Mesenchymal stem cell (in vitro differentiated cells and primary cell): ENCODE measurements at regions not wholly inside any gene's neighbourhood (a gene's known extent, or its start where the extent isn't known, plus 50 kb on each side); places are given as distances from the start of the nearest gene placed in this dataset.
A peak's percentile ranks its signal among the peaks of the same experiment; 100 is the strongest.

ENCODE experiments used
- DNase-seq: peaks from one replicate; pipeline ENCODE4 v3.0.0-alpha.2; 2013
- H2AFZ ChIP-seq: one replicate; pipeline ENCODE4 v1.6.1; 2013; ENCODE audit warnings: low read depth, mild to moderate bottlenecking, control low read depth, inconsistent platforms, low read length, moderate library complexity
- H2AK5ac ChIP-seq: 2 replicates; pipeline ENCODE4 v1.6.1; 2013; ENCODE audit warnings: low read length, moderate library complexity, mild to moderate bottlenecking, inconsistent platforms; ENCODE audit not compliant: severe bottlenecking
- H2BK120ac ChIP-seq: one replicate; pipeline ENCODE4 v1.6.1; 2013; ENCODE audit warnings: low read depth, mild to moderate bottlenecking, inconsistent platforms, low read length, moderate library complexity
- H2BK12ac ChIP-seq, 2 experiments: one replicate each; pipeline ENCODE4 v1.6.1; 2013; ENCODE audit warnings: inconsistent platforms in 2 of 2, low read length in 2 of 2, mild to moderate bottlenecking in 2 of 2, moderate library complexity in 2 of 2, control low read depth in 1 of 2
- H2BK15ac ChIP-seq: one replicate; pipeline ENCODE4 v1.6.1; 2013; ENCODE audit warnings: mild to moderate bottlenecking, low read depth, inconsistent platforms; ENCODE audit not compliant: poor library complexity, severe bottlenecking
- H2BK5ac ChIP-seq: 2 replicates; pipeline ENCODE4 v1.6.1; 2013; ENCODE audit warnings: low read depth, mild to moderate bottlenecking, low read length, control low read depth, inconsistent platforms; ENCODE audit not compliant: poor library complexity, severe bottlenecking
- H3K14ac ChIP-seq, 2 experiments: one replicate each; pipeline ENCODE4 v1.6.1; 2013; ENCODE audit warnings: inconsistent platforms in 2 of 2, low read length in 2 of 2, control low read depth in 1 of 2, mild to moderate bottlenecking in 1 of 2, moderate library complexity in 1 of 2
- H3K18ac ChIP-seq, 2 experiments: one replicate each; pipeline ENCODE4 v1.6.1; 2013; ENCODE audit warnings: inconsistent platforms in 2 of 2, low read length in 2 of 2, control low read depth in 1 of 2, low read depth in 1 of 2, mild to moderate bottlenecking in 1 of 2
- H3K23ac ChIP-seq, 2 experiments: one replicate each; pipeline ENCODE4 v1.6.1; 2013; ENCODE audit warnings: inconsistent platforms in 2 of 2, low read length in 2 of 2, mild to moderate bottlenecking in 2 of 2, moderate library complexity in 2 of 2, control low read depth in 1 of 2
- H3K27ac ChIP-seq: 2 replicates; pipeline ENCODE4 v1.5.1; 2013; ENCODE audit warnings: mild to moderate bottlenecking, moderate library complexity, low read length, control low read depth, inconsistent platforms; ENCODE audit not compliant: poor library complexity, severe bottlenecking
- H3K27me3 ChIP-seq, 2 experiments: 2 replicates each; pipeline versions ENCODE4 v1.6.1 to v1.7.0; 2013; ENCODE audit warnings: low read length in 2 of 2, mild to moderate bottlenecking in 2 of 2, moderate library complexity in 2 of 2, control low read depth in 1 of 2, inconsistent platforms in 1 of 2; ENCODE audit not compliant: control insufficient read depth in 1 of 2, insufficient read depth in 1 of 2
- H3K36me3 ChIP-seq, 2 experiments: 2 replicates each; pipeline versions ENCODE4 v1.6.1 to v1.7.0; 2013; ENCODE audit warnings: low read length in 2 of 2, control low read depth in 1 of 2, inconsistent platforms in 1 of 2, low read depth in 1 of 2, mild to moderate bottlenecking in 1 of 2; ENCODE audit not compliant: insufficient read depth in 2 of 2, control insufficient read depth in 1 of 2
- H3K4ac ChIP-seq, 2 experiments: one replicate each; pipeline ENCODE4 v1.6.1; 2013; ENCODE audit warnings: inconsistent platforms in 2 of 2, low read length in 2 of 2, mild to moderate bottlenecking in 2 of 2, moderate library complexity in 2 of 2, control low read depth in 1 of 2, low read depth in 1 of 2
- H3K4me1 ChIP-seq: 2 replicates; pipeline ENCODE4 v1.6.1; 2013; ENCODE audit warnings: low read depth, low read length, control low read depth; ENCODE audit not compliant: control insufficient read depth, insufficient read depth
- H3K4me2 ChIP-seq: 2 replicates; pipeline ENCODE4 v1.6.1; 2013; ENCODE audit warnings: low read length, mild to moderate bottlenecking, inconsistent platforms; ENCODE audit not compliant: poor library complexity, severe bottlenecking
- H3K4me3 ChIP-seq, 2 experiments: 2 replicates each; pipeline versions ENCODE4 v1.5.1 to v1.7.0; 2013; ENCODE audit warnings: low read length in 2 of 2, mild to moderate bottlenecking in 2 of 2, control low read depth in 1 of 2, low read depth in 1 of 2; ENCODE audit not compliant: insufficient read depth in 1 of 2
- H3K79me1 ChIP-seq: replicated peaks from 2 replicates; pipeline ENCODE4 v1.6.1; 2013; ENCODE audit warnings: mild to moderate bottlenecking, control low read depth, low read length, inconsistent platforms; ENCODE audit not compliant: poor library complexity, severe bottlenecking
- H3K9ac ChIP-seq: 2 replicates; pipeline ENCODE4 v1.7.0; 2013; ENCODE audit warnings: mild to moderate bottlenecking, low read length, moderate library complexity
- H3K9me3 ChIP-seq: 2 replicates; pipeline ENCODE4 v1.7.0; 2013; ENCODE audit warnings: mild to moderate bottlenecking, low read length; ENCODE audit not compliant: control insufficient read depth
- H4K8ac ChIP-seq: one replicate; pipeline ENCODE4 v1.6.1; 2013; ENCODE audit warnings: inconsistent platforms, mild to moderate bottlenecking, low read length, moderate library complexity
- H4K91ac ChIP-seq: one replicate; pipeline ENCODE4 v1.6.1; 2013; ENCODE audit warnings: mild to moderate bottlenecking, low read length, inconsistent platforms
- WGBS: methylation state at CpG from one replicate; pipeline ENCODE4 v1.1.7; 2013; ENCODE audit warnings: mixed read lengths; 5-methylcytosine and 5-hydroxymethylcytosine counted together

GRCh38 chr4:123615901-123616300 is 219.3 kb downstream of the SPRY1 start:
- no peak overlapping the region for H2BK120ac ChIP-seq
- H3K9me3 ChIP-seq, result no peaks in the 10 kb centered on the region
- no peak overlapping the region for H4K8ac ChIP-seq
- no peak overlapping the region for H3K27ac ChIP-seq
- no peaks in the 10 kb centered on the region for H3K36me3 ChIP-seq
- no peak overlapping the region for H3K14ac ChIP-seq
- no peak overlapping the region for H2BK15ac ChIP-seq
- no peak overlapping the region for H3K4me2 ChIP-seq
- H3K4ac ChIP-seq, result no peak overlapping the region
- H3K79me1 ChIP-seq, result no peaks in the 10 kb centered on the region
- H3K4me3 ChIP-seq, result no peak overlapping the region
- H3K4me1 ChIP-seq, result no peaks in the 10 kb centered on the region
- no CpG with 5 or more reads among the region's 2 CpGs for WGBS
- H2AFZ ChIP-seq, result no peak overlapping the region
- no peak overlapping the region for H3K18ac ChIP-seq
- H3K9ac ChIP-seq, result no peak overlapping the region
- DNase-seq, result no peak
- H2AK5ac ChIP-seq, result no peak overlapping the region
- H3K27me3 ChIP-seq, result no peaks in the 10 kb centered on the region
- no peak overlapping the region for H2BK12ac ChIP-seq
- H3K23ac ChIP-seq, result no peak overlapping the region
- H2BK5ac ChIP-seq, result no peak overlapping the region
- no peak overlapping the region for H4K91ac ChIP-seq

GRCh38 chr4:123616951-123617461 is 220.4 kb downstream of the SPRY1 start:
- Histone ChIP-seq H3K4ac (no peak overlapping the region), H3K18ac (peak overlapping the region in 1 of 2 experiments; percentile 3), H4K8ac (no peak overlapping the region), H2BK12ac (no peak overlapping the region), H3K4me2 (no peak overlapping the region), H3K9me3 (no peaks in the 10 kb centered on the region), H3K23ac (no peak overlapping the region), H3K4me3 (no peak overlapping the region), H3K79me1 (no peaks in the 10 kb centered on the region), H3K9ac (peak overlapping the region; percentile 84), H2BK5ac (no peak overlapping the region), H2AFZ (no peak overlapping the region), H2AK5ac (no peak overlapping the region), H3K14ac (no peak overlapping the region), H3K27ac (no peak overlapping the region), H3K27me3 (no peaks in the 10 kb centered on the region), H2BK120ac (no peak overlapping the region), H4K91ac (no peak overlapping the region), H2BK15ac (no peak overlapping the region), H3K36me3 (no peaks in the 10 kb centered on the region), H3K4me1 (no peaks in the 10 kb centered on the region)
- WGBS, result 66% methylated on average over 4 of the region's 6 CpGs
- peak; percentile 94 for DNase-seq

GRCh38 chr4:123617791-123618190 is 221.2 kb downstream of the SPRY1 start:
- Histone ChIP-seq H3K4me3 (no peak overlapping the region), H3K9me3 (no peaks in the 10 kb centered on the region), H3K23ac (no peak overlapping the region), H3K4ac (peak overlapping the region in 1 of 2 experiments; percentile 50), H4K8ac (no peak overlapping the region), H3K18ac (peak overlapping the region; percentile 9 to 48), H3K36me3 (no peaks in the 10 kb centered on the region), H3K9ac (no peak overlapping the region), H4K91ac (no peak overlapping the region), H2BK15ac (no peak overlapping the region), H2AFZ (no peak overlapping the region), H3K27me3 (no peaks in the 10 kb centered on the region), H3K14ac (no peak overlapping the region), H2BK5ac (no peak overlapping the region), H3K4me2 (no peak overlapping the region), H2BK12ac (peak overlapping the region in 1 of 2 experiments; percentile 80), H2BK120ac (no peak overlapping the region), H3K4me1 (no peaks in the 10 kb centered on the region), H2AK5ac (no peak overlapping the region), H3K79me1 (no peaks in the 10 kb centered on the region), H3K27ac (no peak overlapping the region)
- DNase-seq, result no peak
- 95% methylated on average over 1 of the region's 1 CpG for WGBS

- Histone ChIP-seq H2BK12ac (no peak overlapping the region), H3K9me3 (no peaks in the 10 kb centered on the region), H3K23ac (no peak overlapping the region), H4K91ac (no peak overlapping the region), H2BK15ac (no peak overlapping the region), H3K4me1 (no peaks in the 10 kb centered on the region), H3K4ac (no peak overlapping the region), H4K8ac (no peak overlapping the region), H2BK120ac (no peak overlapping the region), H3K9ac (no peak overlapping the region), H3K4me2 (no peak overlapping the region), H3K79me1 (no peaks in the 10 kb centered on the region), H2BK5ac (no peak overlapping the region), H3K14ac (no peak overlapping the region), H2AFZ (no peak overlapping the region), H3K36me3 (no peaks in the 10 kb centered on the region), H3K27me3 (no peaks in the 10 kb centered on the region), H2AK5ac (no peak overlapping the region), H3K27ac (no peak overlapping the region), H3K18ac (no peak overlapping the region), H3K4me3 (no peak overlapping the region)
- WGBS, result 100% methylated on average over 1 of the region's 1 CpG
- DNase-seq, result no peak
Measured at GRCh38 chr4:123618606-123619005, 222.0 kb downstream of the SPRY1 start.
